Gastrocnemius medialis (tissue), 4 donors: ENCODE measurements at regions not wholly inside any gene's neighbourhood (a gene's known extent, or its start where the extent isn't known, plus 50 kb on each side); places are given as distances from the start of the nearest gene placed in this dataset.

Experiments used
- ATAC-seq, 2 donors: fragments of 150-250 bp; one replicate each; pipeline ENCODE4 v1.9.1; 2016
- DNase-seq, 2 donors: peaks; one replicate each; pipeline ENCODE4 v3.0.0-alpha.2; 2019
- H3K27ac ChIP-seq, 4 donors: fragments of 200-600 bp; sonication (generic); 1 replicate in 1 of 4; 2 replicates in 3 of 4; pipeline ENCODE4 v1.5.1; 2016 to 2018; ENCODE audit warnings: mild to moderate bottlenecking in 2 of 4, moderate library complexity in 1 of 4
- H3K27me3 ChIP-seq, 3 donors: fragments of 200-600 bp; sonication (generic) in 2 of 3; 1 replicate in 1 of 3; 2 replicates in 2 of 3; pipeline versions ENCODE4 v1.5.1 to v1.6.0; 2016 to 2019; ENCODE audit warnings: mild to moderate bottlenecking in 1 of 3, moderate library complexity in 1 of 3
- H3K36me3 ChIP-seq, 2 donors: fragments of 200-600 bp; sonication (generic) in 1 of 2; one replicate each; pipeline ENCODE4 v1.5.1; 2017 to 2018
- H3K4me1 ChIP-seq, 2 donors: fragments of 200-600 bp; sonication (generic) in 1 of 2; one replicate each; pipeline ENCODE4 v1.5.1; 2016 to 2017; ENCODE audit warnings: mild to moderate bottlenecking in 2 of 2
- H3K4me3 ChIP-seq, 4 donors: fragments of 200-600 bp; sonication (generic) in 3 of 4; 1 replicate in 1 of 4; 2 replicates in 3 of 4; pipeline ENCODE4 v1.5.1; 2016 to 2019; ENCODE audit warnings: mild to moderate bottlenecking in 2 of 4
- H3K9me3 ChIP-seq, 3 donors: fragments of 200-600 bp; sonication (generic) in 2 of 3; 1 replicate in 1 of 3; 2 replicates in 2 of 3; pipeline ENCODE4 v1.5.1; 2016 to 2019
- POLR2A ChIP-seq, 2 donors: fragments of 450-650 bp; IDR thresholded peaks; one replicate each; pipeline ENCODE4 v1.6.1; 2017; ENCODE audit warnings: antibody characterized with exemption in 2 of 2, mild to moderate bottlenecking in 2 of 2, moderate library complexity in 2 of 2
- in situ Hi-C, 4 donors: fragments of 200-750 bp; cut with MboI; loops; one replicate each; pipeline versions ENCODE4 v1.15.0 to v1.8.0; 2017; ENCODE audit warnings: low sequenced_read_pairs in 4 of 4
- intact Hi-C: fragments of 100-400 bp; cut with DNase I; formaldehyde crosslinking; loops from one replicate; pipeline ENCODE4 v1.15.1; 2023; ENCODE audit warnings: low total_unique reads
- TF ChIP-seq, protein P1 (sequence below), 5 experiments: fragments of 450-650 bp in 3 of 5; fragments of 200-600 bp in 2 of 5; sonication (generic) in 2 of 5; IDR thresholded peaks in 4 of 5; conservative IDR thresholded peaks in 1 of 5; 1 replicate in 4 of 5; 2 replicates in 1 of 5; pipeline ENCODE4 v1.5.1; 2016 to 2019; ENCODE audit warnings: antibody characterized with exemption in 5 of 5, mild to moderate bottlenecking in 3 of 5, moderate library complexity in 3 of 5

DNA sequence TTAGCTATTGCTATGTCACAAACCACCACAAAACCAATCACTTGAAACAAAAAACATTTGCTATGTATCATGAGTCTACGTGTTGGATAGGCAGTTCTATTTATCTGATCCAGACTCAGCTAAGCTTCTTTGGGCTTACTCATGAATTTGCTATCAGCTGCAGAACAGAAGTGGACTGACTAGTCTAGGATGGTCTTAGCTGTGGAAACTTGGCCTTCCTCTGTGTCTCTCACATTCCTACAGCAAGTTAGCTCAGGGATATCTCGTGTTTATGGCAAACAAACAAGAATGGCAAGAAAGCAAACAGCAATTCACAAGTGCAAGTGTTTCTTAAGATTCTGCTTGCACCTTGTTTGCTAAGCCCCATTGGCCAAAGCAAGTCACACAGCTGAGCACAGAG is 288.0 kb upstream of the TNP1 start:
- no peaks in the 10 kb centered on the region for H3K9me3 ChIP-seq
- DNase-seq = no peak
- no peaks in the 10 kb centered on the region for H3K36me3 ChIP-seq
- H3K4me1 ChIP-seq = no peaks in the 10 kb centered on the region
- no peak overlapping the region for H3K27ac ChIP-seq
- ATAC-seq = no peak
- intact Hi-C loops = no loop called here
- TF ChIP-seq, protein P1, sequence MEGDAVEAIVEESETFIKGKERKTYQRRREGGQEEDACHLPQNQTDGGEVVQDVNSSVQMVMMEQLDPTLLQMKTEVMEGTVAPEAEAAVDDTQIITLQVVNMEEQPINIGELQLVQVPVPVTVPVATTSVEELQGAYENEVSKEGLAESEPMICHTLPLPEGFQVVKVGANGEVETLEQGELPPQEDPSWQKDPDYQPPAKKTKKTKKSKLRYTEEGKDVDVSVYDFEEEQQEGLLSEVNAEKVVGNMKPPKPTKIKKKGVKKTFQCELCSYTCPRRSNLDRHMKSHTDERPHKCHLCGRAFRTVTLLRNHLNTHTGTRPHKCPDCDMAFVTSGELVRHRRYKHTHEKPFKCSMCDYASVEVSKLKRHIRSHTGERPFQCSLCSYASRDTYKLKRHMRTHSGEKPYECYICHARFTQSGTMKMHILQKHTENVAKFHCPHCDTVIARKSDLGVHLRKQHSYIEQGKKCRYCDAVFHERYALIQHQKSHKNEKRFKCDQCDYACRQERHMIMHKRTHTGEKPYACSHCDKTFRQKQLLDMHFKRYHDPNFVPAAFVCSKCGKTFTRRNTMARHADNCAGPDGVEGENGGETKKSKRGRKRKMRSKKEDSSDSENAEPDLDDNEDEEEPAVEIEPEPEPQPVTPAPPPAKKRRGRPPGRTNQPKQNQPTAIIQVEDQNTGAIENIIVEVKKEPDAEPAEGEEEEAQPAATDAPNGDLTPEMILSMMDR (IDR thresholded peaks at IDR 0.05 in 4 of 5, conservative IDR thresholded peaks at IDR 0.05 in 1 of 5) = no peak
- no peak for TF ChIP-seq POLR2A (IDR thresholded peaks at IDR 0.05)
- in situ Hi-C loops = no loop called here
- no peaks in the 10 kb centered on the region for H3K27me3 ChIP-seq
- no peak overlapping the region for H3K4me3 ChIP-seq

DNA sequence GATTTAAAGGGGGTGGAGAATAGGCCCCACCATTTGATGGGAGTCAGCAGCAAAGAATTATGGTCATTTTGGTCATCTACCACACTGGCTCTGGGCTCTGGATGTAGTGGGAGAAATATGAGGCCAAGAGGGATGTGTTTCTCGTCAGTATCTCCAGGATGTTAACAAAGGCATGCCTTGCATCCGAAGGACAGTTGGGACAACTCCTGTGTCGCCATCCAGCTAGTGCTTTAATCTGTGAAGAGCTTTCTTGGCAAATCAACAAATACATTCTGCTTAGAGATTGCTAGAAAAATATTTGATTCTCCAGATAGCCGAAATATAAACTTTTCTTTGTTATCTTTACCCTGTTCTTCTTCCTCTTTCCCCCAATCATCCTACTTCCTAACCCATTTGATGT is 287.1 kb upstream of the TNP1 start:
- Histone ChIP-seq H3K27me3 (no peaks in the 10 kb centered on the region), H3K4me1 (no peaks in the 10 kb centered on the region), H3K27ac (no peak overlapping the region), H3K4me3 (no peak overlapping the region), H3K9me3 (no peaks in the 10 kb centered on the region), H3K36me3 (no peaks in the 10 kb centered on the region)
- intact Hi-C loops (no loop called here), in situ Hi-C loops (no loop called here)
- ATAC-seq (no peak), DNase-seq (no peak)
- no peak for TF ChIP-seq POLR2A (IDR thresholded peaks at IDR 0.05)
- TF ChIP-seq, protein P1 (IDR thresholded peaks at IDR 0.05 in 4 of 5, conservative IDR thresholded peaks at IDR 0.05 in 1 of 5) = no peak

DNA sequence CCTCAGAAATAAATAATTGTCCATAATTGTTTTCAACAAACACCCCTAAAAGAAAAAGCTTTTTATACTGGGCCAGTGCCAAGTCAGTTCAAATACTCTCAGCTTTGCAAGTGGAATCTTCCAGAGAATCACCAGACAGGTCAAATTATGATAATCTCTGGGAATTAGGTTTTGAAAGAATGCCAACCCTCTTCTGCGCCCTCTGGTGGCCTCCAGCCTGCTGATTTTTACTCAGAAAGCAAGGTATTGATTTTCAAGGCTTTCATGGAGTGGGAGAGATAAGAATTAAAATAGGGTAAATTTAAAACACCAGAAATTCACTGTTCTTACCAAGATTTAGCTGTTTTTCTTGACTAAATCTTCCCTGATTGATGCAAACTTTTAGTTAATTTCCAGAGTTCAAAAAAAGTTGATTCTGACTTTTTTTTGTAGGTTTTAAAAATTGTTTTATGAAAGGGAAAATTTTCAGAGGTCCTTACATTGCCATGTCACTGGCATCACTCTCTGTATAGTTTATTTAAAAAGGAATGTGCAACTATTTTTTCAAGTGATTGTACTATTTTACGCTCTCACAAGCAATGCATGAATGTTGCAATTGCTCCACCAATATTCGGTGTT is 282.9 kb upstream of the TNP1 start:
- intact Hi-C loops (no loop called here), in situ Hi-C loops (no loop called here)
- no peak for TF ChIP-seq POLR2A (IDR thresholded peaks at IDR 0.05)
- TF ChIP-seq, protein P1 (IDR thresholded peaks at IDR 0.05 in 4 of 5, conservative IDR thresholded peaks at IDR 0.05 in 1 of 5) = peak in 3 of 5 experiments; percentile 28 to 52 (median 35)
- Histone ChIP-seq H3K27me3 (no peaks in the 10 kb centered on the region), H3K27ac (no peak overlapping the region), H3K4me1 (no peaks in the 10 kb centered on the region), H3K36me3 (no peaks in the 10 kb centered on the region), H3K9me3 (no peaks in the 10 kb centered on the region), H3K4me3 (no peak overlapping the region)
- ATAC-seq = no peak
- no peak for DNase-seq

DNA sequence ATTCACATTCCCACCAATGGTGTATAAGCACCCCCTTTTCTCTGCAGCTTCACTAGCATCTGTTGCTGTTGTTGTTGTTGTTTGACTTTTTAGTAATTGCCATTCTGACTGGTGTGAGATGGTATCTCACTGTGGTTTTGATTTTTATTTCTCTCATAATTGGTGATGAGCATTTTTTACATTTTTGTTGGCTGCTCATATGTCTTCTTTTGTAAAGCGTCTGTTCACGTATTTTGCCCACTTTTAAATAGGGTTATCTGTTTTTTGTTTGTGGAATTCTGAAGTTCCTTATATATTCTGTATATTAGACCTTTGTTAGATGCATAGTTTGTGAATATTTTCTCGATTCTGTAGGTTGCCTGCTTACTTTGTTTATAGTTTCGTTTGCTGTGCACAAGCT is 278.4 kb upstream of the TNP1 start:
- H3K9me3 ChIP-seq = no peaks in the 10 kb centered on the region
- H3K27ac ChIP-seq = no peak overlapping the region
- no peaks in the 10 kb centered on the region for H3K27me3 ChIP-seq
- intact Hi-C loops (no loop called here), in situ Hi-C loops (no loop called here)
- H3K36me3 ChIP-seq = no peaks in the 10 kb centered on the region
- TF ChIP-seq, protein P1 (IDR thresholded peaks at IDR 0.05 in 4 of 5, conservative IDR thresholded peaks at IDR 0.05 in 1 of 5) = no peak
- no peak for TF ChIP-seq POLR2A (IDR thresholded peaks at IDR 0.05)
- no peak for ATAC-seq
- H3K4me1 ChIP-seq = no peaks in the 10 kb centered on the region
- DNase-seq = no peak
- H3K4me3 ChIP-seq = no peak overlapping the region

DNA sequence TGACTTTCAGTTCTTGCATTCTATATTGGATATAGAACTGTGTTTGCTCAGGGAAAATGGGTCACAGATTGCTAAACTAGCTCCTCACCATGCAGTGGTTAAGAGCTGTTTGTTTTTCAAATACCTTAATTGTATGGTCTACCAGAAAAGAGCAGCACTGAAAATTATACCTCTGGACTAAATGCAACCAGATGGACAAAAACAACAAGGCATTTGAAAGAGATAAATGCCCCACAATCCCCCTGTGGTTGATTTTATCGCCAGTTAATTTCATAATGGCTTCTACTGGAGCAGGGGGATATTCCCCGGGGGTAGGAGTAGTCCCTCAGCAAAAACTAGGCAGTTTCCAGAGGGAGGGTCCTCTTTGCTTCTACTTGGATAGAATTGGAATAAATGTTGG is 267.9 kb upstream of the TNP1 start:
- in situ Hi-C loops = no loop called here

More for the DNA sequence above, 267.9 kb upstream of the TNP1 start:
- ATAC-seq (no peak), DNase-seq (no peak)
- H3K27me3 ChIP-seq = no peaks in the 10 kb centered on the region
- H3K27ac ChIP-seq = no peak overlapping the region
- TF ChIP-seq, protein P1 (IDR thresholded peaks at IDR 0.05 in 4 of 5, conservative IDR thresholded peaks at IDR 0.05 in 1 of 5) = no peak
- no peak for TF ChIP-seq POLR2A (IDR thresholded peaks at IDR 0.05)
- H3K36me3 ChIP-seq = no peaks in the 10 kb centered on the region
- H3K4me1 ChIP-seq = peaks cover 0 to 6% of the 10 kb centered on the region in 2 donors
- intact Hi-C loops = no loop called here
- no peak overlapping the region for H3K4me3 ChIP-seq
- H3K9me3 ChIP-seq = no peaks in the 10 kb centered on the region
